ENCODE measurements at regions not wholly inside any gene's neighbourhood (a gene's known extent, or its start where the extent isn't known, plus 50 kb on each side); places are given as distances from the start of the nearest gene placed in this dataset.
A peak's percentile ranks its signal among the peaks of the same experiment; 100 is the strongest.

GRCh38 chr4:35516102-35516501 lies 728.2 kb downstream of the ARAP2 start:
- H3K27me3 Mint-ChIP-seq (ENCODE audit: low read depth): no peaks in the 10 kb centered on the region
- TF ChIP-seq, protein P1, sequence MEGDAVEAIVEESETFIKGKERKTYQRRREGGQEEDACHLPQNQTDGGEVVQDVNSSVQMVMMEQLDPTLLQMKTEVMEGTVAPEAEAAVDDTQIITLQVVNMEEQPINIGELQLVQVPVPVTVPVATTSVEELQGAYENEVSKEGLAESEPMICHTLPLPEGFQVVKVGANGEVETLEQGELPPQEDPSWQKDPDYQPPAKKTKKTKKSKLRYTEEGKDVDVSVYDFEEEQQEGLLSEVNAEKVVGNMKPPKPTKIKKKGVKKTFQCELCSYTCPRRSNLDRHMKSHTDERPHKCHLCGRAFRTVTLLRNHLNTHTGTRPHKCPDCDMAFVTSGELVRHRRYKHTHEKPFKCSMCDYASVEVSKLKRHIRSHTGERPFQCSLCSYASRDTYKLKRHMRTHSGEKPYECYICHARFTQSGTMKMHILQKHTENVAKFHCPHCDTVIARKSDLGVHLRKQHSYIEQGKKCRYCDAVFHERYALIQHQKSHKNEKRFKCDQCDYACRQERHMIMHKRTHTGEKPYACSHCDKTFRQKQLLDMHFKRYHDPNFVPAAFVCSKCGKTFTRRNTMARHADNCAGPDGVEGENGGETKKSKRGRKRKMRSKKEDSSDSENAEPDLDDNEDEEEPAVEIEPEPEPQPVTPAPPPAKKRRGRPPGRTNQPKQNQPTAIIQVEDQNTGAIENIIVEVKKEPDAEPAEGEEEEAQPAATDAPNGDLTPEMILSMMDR (IDR thresholded peaks at IDR 0.05; ENCODE audit: unreplicated experiment in 3 of 3): no peak
- no peak overlapping the region for H3K4me3 Mint-ChIP-seq
- H3K36me3 Mint-ChIP-seq (ENCODE audit: low read depth): no peaks in the 10 kb centered on the region
- H3K9me3 Mint-ChIP-seq: no peaks in the 10 kb centered on the region
- H3K27ac Mint-ChIP-seq: peak overlapping the region in 1 of 3 experiments; percentile 59
- H3K4me1 Mint-ChIP-seq: no peaks in the 10 kb centered on the region

GRCh38 chr4:35520059-35520458 lies 724.3 kb downstream of the ARAP2 start:
- no peaks in the 10 kb centered on the region for H3K9me3 Mint-ChIP-seq
- H3K27me3 Mint-ChIP-seq (ENCODE audit: low read depth): no peaks in the 10 kb centered on the region
- no peaks in the 10 kb centered on the region for H3K4me1 Mint-ChIP-seq
- TF ChIP-seq, protein P1 (IDR thresholded peaks at IDR 0.05; ENCODE audit: unreplicated experiment in 3 of 3): no peak
- H3K27ac Mint-ChIP-seq: no peak overlapping the region
- H3K4me3 Mint-ChIP-seq: no peak overlapping the region
- H3K36me3 Mint-ChIP-seq (ENCODE audit: low read depth): no peaks in the 10 kb centered on the region

- H3K4me3 Mint-ChIP-seq: no peak overlapping the region
- H3K9me3 Mint-ChIP-seq: no peaks in the 10 kb centered on the region
- no peaks in the 10 kb centered on the region for H3K27me3 Mint-ChIP-seq (ENCODE audit: low read depth)
- no peaks in the 10 kb centered on the region for H3K4me1 Mint-ChIP-seq
- TF ChIP-seq, protein P1 (IDR thresholded peaks at IDR 0.05; ENCODE audit: unreplicated experiment in 3 of 3): no peak
- no peaks in the 10 kb centered on the region for H3K36me3 Mint-ChIP-seq (ENCODE audit: low read depth)
- no peak overlapping the region for H3K27ac Mint-ChIP-seq
Observed at GRCh38 chr4:35521682-35522081, 722.6 kb downstream of the ARAP2 start.

DNA sequence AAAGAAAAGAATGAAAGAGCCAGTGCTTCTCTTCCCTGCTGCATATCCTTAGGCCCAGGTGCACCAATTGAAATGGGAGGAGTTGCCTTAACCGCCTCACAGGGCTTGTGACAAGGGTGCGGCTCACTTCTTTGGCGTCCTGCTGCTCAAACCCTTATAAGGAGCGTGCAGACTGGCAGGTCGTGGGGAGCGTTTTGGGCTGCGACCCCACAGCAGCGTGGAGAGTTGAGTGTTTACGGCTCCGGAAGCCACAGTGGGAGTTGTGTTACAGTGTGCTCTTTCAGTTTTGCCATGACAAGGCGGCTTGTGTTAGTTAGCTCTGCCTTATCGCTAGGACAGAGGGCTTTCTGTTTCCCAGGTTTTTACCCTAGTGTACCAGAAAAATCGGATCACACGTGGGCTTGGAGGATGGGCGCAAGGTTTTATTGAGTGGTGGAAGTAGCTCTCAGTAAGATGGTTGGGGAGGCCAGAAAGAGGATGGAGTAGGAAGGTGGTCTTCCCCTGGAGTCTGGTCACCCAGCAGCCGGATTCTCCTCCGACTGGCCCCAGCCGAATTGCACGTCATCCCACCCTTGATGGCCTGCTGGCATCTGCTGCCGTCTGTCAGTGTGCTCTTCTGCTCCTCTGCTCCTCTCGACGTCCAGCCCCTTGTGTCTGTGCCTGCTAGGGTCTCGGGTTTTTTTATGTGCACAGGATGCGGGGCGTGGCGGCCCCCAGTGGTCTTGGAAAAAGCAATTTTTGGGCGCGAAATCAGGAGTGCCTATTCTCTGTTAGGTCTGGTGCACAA lies 718.9 kb downstream of the ARAP2 start:
- Mint-ChIP-seq H3K27ac (no peak overlapping the region), H3K9me3 (no peaks in the 10 kb centered on the region), H3K4me1 (no peaks in the 10 kb centered on the region), H3K4me3 (no peak overlapping the region), H3K36me3 (ENCODE audit: low read depth) (no peaks in the 10 kb centered on the region), H3K27me3 (ENCODE audit: low read depth) (no peaks in the 10 kb centered on the region)
- TF ChIP-seq, protein P1 (IDR thresholded peaks at IDR 0.05; ENCODE audit: unreplicated experiment in 3 of 3): no peak

DNA sequence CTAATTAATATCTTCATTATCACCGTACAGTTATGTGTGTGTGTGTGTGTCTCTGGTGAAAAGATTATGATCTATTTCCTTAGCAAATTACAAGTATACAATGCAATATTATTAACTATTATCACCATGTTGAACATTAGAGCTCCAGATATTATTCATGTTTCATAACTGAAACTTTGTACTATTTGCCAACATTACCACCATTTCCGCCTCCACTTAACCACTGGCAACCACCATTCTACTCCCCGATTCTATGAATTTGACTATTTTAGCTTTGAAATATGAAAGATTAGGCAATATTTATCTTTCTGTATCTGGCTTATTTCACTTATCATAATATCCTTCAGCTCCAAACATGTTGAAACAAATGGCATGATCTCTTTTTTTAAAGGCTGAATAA lies 717.9 kb downstream of the ARAP2 start:
- Mint-ChIP-seq H3K27me3 (ENCODE audit: low read depth) (no peaks in the 10 kb centered on the region), H3K27ac (no peak overlapping the region), H3K4me3 (no peak overlapping the region), H3K9me3 (no peaks in the 10 kb centered on the region), H3K4me1 (no peaks in the 10 kb centered on the region), H3K36me3 (ENCODE audit: low read depth) (no peaks in the 10 kb centered on the region)
- TF ChIP-seq, protein P1 (IDR thresholded peaks at IDR 0.05; ENCODE audit: unreplicated experiment in 3 of 3): no peak

GRCh38 chr4:35534962-35535361 lies 709.4 kb downstream of the ARAP2 start:
- Mint-ChIP-seq H3K4me3 (no peak overlapping the region), H3K27ac (no peak overlapping the region), H3K27me3 (ENCODE audit: low read depth) (no peaks in the 10 kb centered on the region), H3K36me3 (ENCODE audit: low read depth) (no peaks in the 10 kb centered on the region), H3K4me1 (no peaks in the 10 kb centered on the region), H3K9me3 (peaks cover 6% of the 10 kb centered on the region)
- TF ChIP-seq, protein P1 (IDR thresholded peaks at IDR 0.05; ENCODE audit: unreplicated experiment in 3 of 3): no peak

All from nephron (organoid).